Liver (tissue), 8 donors: ENCODE measurements at regions not wholly inside any gene's neighbourhood (a gene's known extent, or its start where the extent isn't known, plus 50 kb on each side); places are given as distances from the start of the nearest gene placed in this dataset.

Experiments used
- DNase-seq: peaks from one replicate; pipeline ENCODE4 v3.0.0-alpha.2; 2017; ENCODE audit warnings: low spot score
- H3K27ac ChIP-seq, 2 donors: one replicate each; pipeline ENCODE4 v1.7.0; 2013; ENCODE audit warnings: inconsistent platforms in 2 of 2, low read length in 2 of 2, control low read depth in 1 of 2, low read depth in 1 of 2, mild to moderate bottlenecking in 1 of 2
- H3K27me3 ChIP-seq, 4 donors: one replicate each; pipeline versions ENCODE4 v1.6.1 to v1.7.0; 2013; ENCODE audit warnings: low read length in 3 of 4, inconsistent platforms in 1 of 4, mild to moderate bottlenecking in 1 of 4, moderate library complexity in 1 of 4; ENCODE audit not compliant: control insufficient read depth in 4 of 4, insufficient read depth in 4 of 4
- H3K36me3 ChIP-seq, 4 donors: one replicate each; pipeline versions ENCODE4 v1.6.1 to v1.7.0; 2013; ENCODE audit warnings: low read length in 3 of 4, mild to moderate bottlenecking in 3 of 4, low read depth in 1 of 4, moderate library complexity in 1 of 4; ENCODE audit not compliant: control insufficient read depth in 4 of 4, insufficient read depth in 3 of 4
- H3K4me1 ChIP-seq, 4 donors: one replicate each; pipeline versions ENCODE4 v1.6.1 to v1.7.0; 2013; ENCODE audit warnings: low read length in 3 of 4, mild to moderate bottlenecking in 3 of 4, moderate library complexity in 1 of 4; ENCODE audit not compliant: control insufficient read depth in 4 of 4, insufficient read depth in 4 of 4
- H3K4me3 ChIP-seq, 3 donors: one replicate each; pipeline versions ENCODE4 v1.6.1 to v1.7.0; 2013; ENCODE audit warnings: low read length in 3 of 3, control low read depth in 1 of 3, low read depth in 1 of 3, mild to moderate bottlenecking in 1 of 3
- H3K9ac ChIP-seq, 2 donors: one replicate each; pipeline ENCODE4 v1.7.0; 2013; ENCODE audit warnings: low read length in 2 of 2, mild to moderate bottlenecking in 2 of 2, moderate library complexity in 2 of 2, control low read depth in 1 of 2, low read depth in 1 of 2
- H3K9me3 ChIP-seq, 4 donors: one replicate each; pipeline versions ENCODE4 v1.6.1 to v1.7.0; 2013; ENCODE audit warnings: low read length in 3 of 4; ENCODE audit not compliant: control insufficient read depth in 4 of 4
- ATF3 ChIP-seq: IDR thresholded peaks from 2 replicates; pipeline ENCODE4 v1.6.1; 2016; ENCODE audit warnings: antibody characterized with exemption
- CTCF ChIP-seq: fragments of 150-350 bp; IDR thresholded peaks from 2 replicates; pipeline ENCODE4 v1.5.1; 2017; ENCODE audit warnings: improper control_type of control experiment, low read depth, low read length; ENCODE audit not compliant: missing input control
- EGR1 ChIP-seq, 2 donors: IDR thresholded peaks; 2 replicates each; pipeline ENCODE4 v1.6.1; 2016 to 2018; ENCODE audit warnings: antibody characterized with exemption in 2 of 2, low read depth in 2 of 2
- FOXA1 ChIP-seq: IDR thresholded peaks from 2 replicates; pipeline ENCODE4 v1.6.1; 2016; ENCODE audit warnings: antibody characterized with exemption
- FOXA2 ChIP-seq: IDR thresholded peaks from 2 replicates; pipeline ENCODE4 v1.6.1; 2016; ENCODE audit warnings: antibody characterized with exemption
- GABPA ChIP-seq, 2 donors: IDR thresholded peaks in 1 of 2; conservative IDR thresholded peaks in 1 of 2; 2 replicates each; pipeline ENCODE4 v1.6.1; 2016; ENCODE audit warnings: antibody characterized with exemption in 2 of 2, mild to moderate bottlenecking in 1 of 2, moderate library complexity in 1 of 2
- HNF4A ChIP-seq, 2 donors: conservative IDR thresholded peaks; 2 replicates each; pipeline ENCODE4 v1.6.1; 2016; ENCODE audit warnings: antibody characterized with exemption in 2 of 2, mild to moderate bottlenecking in 2 of 2
- HNF4G ChIP-seq: IDR thresholded peaks from 2 replicates; pipeline ENCODE4 v1.6.1; 2016; ENCODE audit warnings: antibody characterized with exemption
- JUND ChIP-seq, 2 donors: IDR thresholded peaks; 2 replicates each; pipeline ENCODE4 v1.6.1; 2016; ENCODE audit warnings: antibody characterized with exemption in 2 of 2
- NR2F2 ChIP-seq: IDR thresholded peaks from 2 replicates; pipeline ENCODE4 v1.6.1; 2016; ENCODE audit warnings: antibody characterized with exemption
- RAD21 ChIP-seq, 2 donors: IDR thresholded peaks; 2 replicates each; pipeline ENCODE4 v1.6.1; 2016; ENCODE audit warnings: antibody characterized with exemption in 2 of 2, mild to moderate bottlenecking in 2 of 2
- RXRA ChIP-seq, 2 donors: IDR thresholded peaks; 2 replicates each; pipeline ENCODE4 v1.6.1; 2017 to 2018; ENCODE audit warnings: antibody characterized with exemption in 2 of 2, mild to moderate bottlenecking in 1 of 2
- SP1 ChIP-seq: IDR thresholded peaks from 2 replicates; pipeline ENCODE4 v1.6.1; 2018; ENCODE audit warnings: antibody characterized with exemption, mild to moderate bottlenecking
- TAF1 ChIP-seq: conservative IDR thresholded peaks from 2 replicates; pipeline ENCODE4 v1.6.1; 2016; ENCODE audit warnings: antibody characterized with exemption, mild to moderate bottlenecking
- YY1 ChIP-seq: IDR thresholded peaks from 2 replicates; pipeline ENCODE4 v1.6.1; 2016; ENCODE audit warnings: antibody characterized with exemption, mild to moderate bottlenecking
- WGBS: extraction: QIAGEN DNeasy Blood & Tissue Kit; methylation state at CpG from one replicate; pipeline ENCODE4 v1.1.7; 2013; 5-methylcytosine and 5-hydroxymethylcytosine counted together
- TF ChIP-seq, protein P1 (sequence below): IDR thresholded peaks from 2 replicates; pipeline ENCODE4 v1.6.1; 2016; ENCODE audit warnings: antibody characterized with exemption
- TF ChIP-seq, protein P2 (sequence below): IDR thresholded peaks from 2 replicates; pipeline ENCODE4 v1.6.1; 2016; ENCODE audit warnings: antibody characterized with exemption, mild to moderate bottlenecking
- TF ChIP-seq, protein P3 (sequence below): IDR thresholded peaks from 2 replicates; pipeline ENCODE4 v1.6.1; 2016; ENCODE audit warnings: antibody characterized with exemption
- donor health status: healthy.
- donor health status: healthy.
- donor health status: healthy.
- donor health status: healthy.
- donor health status: healthy.

DNA sequence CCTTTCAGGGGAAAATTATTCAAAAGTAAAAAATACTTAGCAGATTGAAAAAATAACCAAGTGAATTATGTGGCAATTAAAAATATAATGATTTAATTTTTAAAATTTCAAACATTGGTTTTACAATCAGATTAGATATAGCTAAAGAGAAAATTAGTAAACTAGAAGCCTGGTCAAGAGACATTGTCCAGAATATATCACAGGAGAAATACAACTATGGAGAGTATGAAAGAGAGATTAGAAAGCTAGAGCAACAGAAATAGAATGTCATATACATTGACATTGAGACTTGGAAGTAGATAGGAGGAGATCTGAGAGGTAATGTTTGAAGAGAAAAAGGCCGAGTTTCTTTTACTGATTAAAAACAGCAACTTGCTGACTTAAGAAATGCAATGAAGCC is 476.4 kb upstream of the SLC10A2 start:
- DNase-seq: no peak
- Histone ChIP-seq H3K36me3 (no peaks in the 10 kb centered on the region), H3K9me3 (no peaks in the 10 kb centered on the region), H3K9ac (no peak overlapping the region), H3K27me3 (no peaks in the 10 kb centered on the region), H3K4me1 (no peaks in the 10 kb centered on the region), H3K27ac (no peak overlapping the region), H3K4me3 (no peak overlapping the region)
- TF ChIP-seq FOXA1: no peak
- no peak for TF ChIP-seq TAF1
- no peak for TF ChIP-seq GABPA (IDR thresholded peaks at IDR 0.05 in 1 of 2, conservative IDR thresholded peaks at IDR 0.05 in 1 of 2)
- TF ChIP-seq HNF4G: no peak
- TF ChIP-seq SP1: no peak
- no peak for TF ChIP-seq HNF4A (conservative IDR thresholded peaks at IDR 0.05)
- no peak for TF ChIP-seq ATF3
- TF ChIP-seq RXRA (IDR thresholded peaks at IDR 0.05): no peak
- no peak for TF ChIP-seq RAD21 (IDR thresholded peaks at IDR 0.05)
- TF ChIP-seq YY1: no peak
- TF ChIP-seq, protein P1, sequence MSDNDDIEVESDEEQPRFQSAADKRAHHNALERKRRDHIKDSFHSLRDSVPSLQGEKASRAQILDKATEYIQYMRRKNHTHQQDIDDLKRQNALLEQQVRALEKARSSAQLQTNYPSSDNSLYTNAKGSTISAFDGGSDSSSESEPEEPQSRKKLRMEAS: no peak
- no peak for TF ChIP-seq EGR1 (IDR thresholded peaks at IDR 0.05; ENCODE audit: low read depth in 2 of 2)
- WGBS: 0% methylated on average over 1 of the region's 1 CpG

DNA sequence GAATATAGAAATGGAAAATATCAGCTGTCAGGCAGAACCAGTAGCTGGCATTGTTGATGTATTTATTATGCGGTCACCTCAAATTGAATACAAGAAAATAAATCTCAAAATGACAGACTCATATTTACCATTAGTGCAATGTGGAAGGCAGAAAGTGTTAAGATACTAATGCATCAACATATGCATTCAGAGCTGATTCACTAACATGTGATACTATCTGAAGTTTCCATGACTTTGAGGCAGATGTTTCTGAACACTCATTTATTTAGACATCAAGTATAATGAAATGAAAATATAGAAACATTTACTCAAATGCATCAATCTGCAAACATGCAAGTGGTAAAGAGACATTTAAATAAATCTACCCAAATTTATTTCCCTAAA is 474.2 kb upstream of the SLC10A2 start:
- TF ChIP-seq EGR1 (IDR thresholded peaks at IDR 0.05; ENCODE audit: low read depth in 2 of 2) (no peak), TAF1 (no peak), SP1 (no peak), FOXA2 (no peak), HNF4G (no peak), RXRA (IDR thresholded peaks at IDR 0.05) (no peak), YY1 (no peak), JUND (IDR thresholded peaks at IDR 0.05) (no peak), NR2F2 (no peak), CTCF (no peak)
- TF ChIP-seq, protein P2, sequence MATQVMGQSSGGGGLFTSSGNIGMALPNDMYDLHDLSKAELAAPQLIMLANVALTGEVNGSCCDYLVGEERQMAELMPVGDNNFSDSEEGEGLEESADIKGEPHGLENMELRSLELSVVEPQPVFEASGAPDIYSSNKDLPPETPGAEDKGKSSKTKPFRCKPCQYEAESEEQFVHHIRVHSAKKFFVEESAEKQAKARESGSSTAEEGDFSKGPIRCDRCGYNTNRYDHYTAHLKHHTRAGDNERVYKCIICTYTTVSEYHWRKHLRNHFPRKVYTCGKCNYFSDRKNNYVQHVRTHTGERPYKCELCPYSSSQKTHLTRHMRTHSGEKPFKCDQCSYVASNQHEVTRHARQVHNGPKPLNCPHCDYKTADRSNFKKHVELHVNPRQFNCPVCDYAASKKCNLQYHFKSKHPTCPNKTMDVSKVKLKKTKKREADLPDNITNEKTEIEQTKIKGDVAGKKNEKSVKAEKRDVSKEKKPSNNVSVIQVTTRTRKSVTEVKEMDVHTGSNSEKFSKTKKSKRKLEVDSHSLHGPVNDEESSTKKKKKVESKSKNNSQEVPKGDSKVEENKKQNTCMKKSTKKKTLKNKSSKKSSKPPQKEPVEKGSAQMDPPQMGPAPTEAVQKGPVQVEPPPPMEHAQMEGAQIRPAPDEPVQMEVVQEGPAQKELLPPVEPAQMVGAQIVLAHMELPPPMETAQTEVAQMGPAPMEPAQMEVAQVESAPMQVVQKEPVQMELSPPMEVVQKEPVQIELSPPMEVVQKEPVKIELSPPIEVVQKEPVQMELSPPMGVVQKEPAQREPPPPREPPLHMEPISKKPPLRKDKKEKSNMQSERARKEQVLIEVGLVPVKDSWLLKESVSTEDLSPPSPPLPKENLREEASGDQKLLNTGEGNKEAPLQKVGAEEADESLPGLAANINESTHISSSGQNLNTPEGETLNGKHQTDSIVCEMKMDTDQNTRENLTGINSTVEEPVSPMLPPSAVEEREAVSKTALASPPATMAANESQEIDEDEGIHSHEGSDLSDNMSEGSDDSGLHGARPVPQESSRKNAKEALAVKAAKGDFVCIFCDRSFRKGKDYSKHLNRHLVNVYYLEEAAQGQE: no peak
- TF ChIP-seq, protein P3, sequence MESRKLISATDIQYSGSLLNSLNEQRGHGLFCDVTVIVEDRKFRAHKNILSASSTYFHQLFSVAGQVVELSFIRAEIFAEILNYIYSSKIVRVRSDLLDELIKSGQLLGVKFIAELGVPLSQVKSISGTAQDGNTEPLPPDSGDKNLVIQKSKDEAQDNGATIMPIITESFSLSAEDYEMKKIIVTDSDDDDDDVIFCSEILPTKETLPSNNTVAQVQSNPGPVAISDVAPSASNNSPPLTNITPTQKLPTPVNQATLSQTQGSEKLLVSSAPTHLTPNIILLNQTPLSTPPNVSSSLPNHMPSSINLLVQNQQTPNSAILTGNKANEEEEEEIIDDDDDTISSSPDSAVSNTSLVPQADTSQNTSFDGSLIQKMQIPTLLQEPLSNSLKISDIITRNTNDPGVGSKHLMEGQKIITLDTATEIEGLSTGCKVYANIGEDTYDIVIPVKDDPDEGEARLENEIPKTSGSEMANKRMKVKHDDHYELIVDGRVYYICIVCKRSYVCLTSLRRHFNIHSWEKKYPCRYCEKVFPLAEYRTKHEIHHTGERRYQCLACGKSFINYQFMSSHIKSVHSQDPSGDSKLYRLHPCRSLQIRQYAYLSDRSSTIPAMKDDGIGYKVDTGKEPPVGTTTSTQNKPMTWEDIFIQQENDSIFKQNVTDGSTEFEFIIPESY: no peak
- TF ChIP-seq, protein P1: no peak
- no peaks in the 10 kb centered on the region for H3K36me3 ChIP-seq
- no peak overlapping the region for H3K27ac ChIP-seq
- 95% methylated on average over 1 of the region's 1 CpG for WGBS
- no peaks in the 10 kb centered on the region for H3K27me3 ChIP-seq
- H3K9me3 ChIP-seq: no peaks in the 10 kb centered on the region
- no peaks in the 10 kb centered on the region for H3K4me1 ChIP-seq
- H3K4me3 ChIP-seq: no peak overlapping the region
- H3K9ac ChIP-seq: no peak overlapping the region
- DNase-seq: no peak
